Activated naive CD4-positive, alpha-beta T cell treated with anti-CD3 and anti-CD28 coated beads, Interleukin-2, amount 50 U/mL, for 16 hours (primary cell): ENCODE measurements at regions not wholly inside any gene's neighbourhood (a gene's known extent, or its start where the extent isn't known, plus 50 kb on each side); places are given as distances from the start of the nearest gene placed in this dataset.

ENCODE experiments used
- DNase-seq: peaks from one replicate; pipeline ENCODE4 v3.0.0-alpha.2; 2020

DNA sequence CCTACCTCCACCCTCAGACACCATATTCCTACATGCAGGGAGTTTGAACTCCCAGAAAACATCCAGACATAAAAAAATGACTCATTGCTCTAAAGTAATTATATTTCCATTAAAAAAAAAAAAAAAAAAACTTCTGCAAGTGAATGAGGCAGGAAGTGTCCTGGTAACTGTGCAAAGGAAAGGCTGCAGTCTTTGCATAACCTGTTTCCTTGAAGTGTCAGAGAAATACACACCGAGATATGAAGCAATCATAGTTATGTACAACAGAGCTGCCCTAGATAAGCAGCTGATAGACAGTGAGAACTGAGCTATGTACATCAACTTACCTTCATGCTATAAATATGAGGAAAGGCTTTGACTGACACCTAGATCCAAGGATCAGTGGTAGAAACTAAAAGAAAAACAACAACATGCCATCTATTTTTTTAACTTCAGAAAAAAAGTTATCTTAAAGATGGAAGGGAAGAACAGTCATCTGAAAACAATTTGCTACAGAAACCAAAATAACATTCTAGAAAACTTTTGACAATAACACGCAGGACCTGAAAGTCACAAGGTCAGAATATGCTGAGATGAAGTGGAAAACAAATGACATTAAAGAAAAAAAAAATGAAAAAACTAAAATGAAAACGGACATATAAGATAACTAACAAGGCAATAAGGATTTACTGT lies 263.2 kb downstream of the SEC23A start:
- no peak for DNase-seq

DNA sequence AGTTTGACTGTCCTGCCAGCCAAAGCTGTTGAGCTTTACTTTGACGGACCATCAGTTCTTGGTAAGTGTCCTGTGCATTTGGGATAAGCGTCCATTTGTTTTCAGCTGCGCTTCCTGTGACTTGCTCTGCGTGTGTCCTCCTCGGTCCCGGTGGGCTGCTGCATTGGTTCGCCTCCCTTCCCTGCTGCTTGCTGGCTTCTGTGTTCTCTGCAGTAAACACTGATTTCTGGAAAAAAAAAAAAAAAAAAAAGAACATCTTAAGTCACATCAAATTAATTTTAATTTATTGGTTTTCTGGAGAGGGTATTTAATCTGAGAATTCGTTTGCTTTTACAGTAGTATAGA lies 264.1 kb downstream of the SEC23A start:
- DNase-seq = no peak

DNA sequence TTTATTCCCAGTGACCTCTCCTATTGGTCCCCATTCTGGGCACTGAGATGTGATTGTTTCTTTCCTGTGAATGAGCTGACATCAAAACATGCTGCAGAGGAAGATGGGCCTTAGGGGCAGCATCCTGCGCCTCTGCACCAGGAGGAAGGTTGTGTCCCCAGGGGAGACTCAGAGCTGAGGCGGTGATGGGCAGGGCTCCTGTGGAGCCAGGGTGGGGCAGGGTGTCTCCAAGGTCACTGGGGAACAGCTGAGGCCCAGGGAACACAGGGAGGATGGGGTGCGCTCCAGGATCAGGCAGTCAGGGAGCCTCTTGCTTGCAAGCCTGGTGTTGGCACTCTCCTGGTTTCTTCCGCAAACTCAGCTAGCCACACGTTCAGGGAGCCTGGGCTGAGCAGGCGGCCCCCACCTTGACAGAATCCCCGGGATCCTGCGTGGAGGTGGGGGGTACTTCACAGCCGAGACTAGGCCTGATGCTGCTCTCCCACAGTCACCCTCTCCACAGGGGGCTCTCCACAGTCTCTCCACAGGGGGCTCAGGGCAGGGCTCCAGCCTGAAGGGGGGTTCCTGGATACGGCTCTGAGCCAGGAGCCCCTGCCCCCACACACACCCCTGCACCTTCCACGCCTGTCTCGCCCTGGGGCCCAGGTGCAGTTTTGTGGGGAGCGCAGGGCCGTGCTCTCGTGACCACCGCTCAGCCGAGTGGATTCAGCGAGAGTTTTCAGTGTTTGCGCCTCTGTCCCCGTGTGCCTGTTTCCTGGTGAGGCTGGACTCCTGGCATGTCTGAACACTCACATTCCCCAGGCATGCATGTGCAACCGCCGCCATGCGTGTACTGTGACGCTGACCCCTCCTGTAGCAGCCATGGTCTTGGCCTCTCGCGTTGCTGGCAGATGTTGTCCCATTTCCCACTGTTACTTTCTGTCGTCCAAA lies 264.7 kb downstream of the SEC23A start:
- DNase-seq = no peak

DNA sequence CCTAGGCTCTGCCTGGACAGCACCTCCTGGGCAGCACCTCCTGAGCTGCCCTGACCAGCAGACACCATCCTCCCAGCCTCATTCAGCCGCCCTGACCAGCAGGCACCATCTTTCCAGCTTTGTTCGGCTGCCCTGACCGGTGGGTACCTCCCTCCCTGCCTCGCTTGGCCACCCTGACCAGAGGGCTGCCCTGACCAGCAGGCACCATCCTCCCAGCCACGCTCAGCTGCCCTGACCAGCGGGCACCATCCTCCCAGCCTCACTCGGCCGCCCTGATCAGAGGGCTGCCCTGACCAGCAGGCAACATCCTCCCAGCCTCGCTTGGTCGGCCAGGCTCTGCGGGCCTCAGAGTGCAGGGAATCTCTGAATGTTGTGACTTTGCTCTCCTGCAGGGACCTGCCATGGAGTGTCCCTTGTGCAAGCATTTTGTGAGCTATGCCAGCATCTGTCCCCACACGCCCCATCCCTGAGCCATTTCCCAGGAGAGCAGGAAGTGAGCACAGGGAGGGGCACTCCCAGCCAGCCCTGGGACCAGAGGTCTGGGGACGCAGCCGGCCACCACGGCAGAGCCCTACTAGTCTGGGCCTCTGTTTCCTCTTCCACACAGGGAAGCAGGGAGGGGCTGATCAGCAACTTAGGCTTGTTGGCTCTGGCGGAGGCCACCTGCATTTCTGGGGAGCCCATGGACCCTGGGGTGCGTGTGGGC lies 265.5 kb downstream of the SEC23A start:
- no peak for DNase-seq

DNA sequence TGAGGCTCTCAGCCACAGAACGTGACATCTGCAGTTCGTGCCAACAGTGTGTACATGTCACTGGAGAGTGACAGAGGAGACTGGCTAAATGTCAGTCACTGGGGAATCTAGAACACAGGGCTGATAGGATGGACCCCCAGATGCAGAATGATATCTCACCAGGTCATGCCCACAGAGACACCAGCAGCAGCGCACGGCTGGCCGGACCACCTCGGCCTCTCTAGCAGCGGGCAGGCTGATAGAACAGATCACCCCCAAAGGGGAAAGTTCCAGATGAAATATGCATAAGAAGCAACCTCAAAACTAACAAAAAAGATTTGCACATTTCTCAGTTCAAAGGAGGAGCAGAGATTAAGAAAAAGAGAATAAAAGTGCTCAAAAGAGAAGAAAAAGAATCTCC lies 266.5 kb downstream of the SEC23A start:
- DNase-seq = no peak

DNA sequence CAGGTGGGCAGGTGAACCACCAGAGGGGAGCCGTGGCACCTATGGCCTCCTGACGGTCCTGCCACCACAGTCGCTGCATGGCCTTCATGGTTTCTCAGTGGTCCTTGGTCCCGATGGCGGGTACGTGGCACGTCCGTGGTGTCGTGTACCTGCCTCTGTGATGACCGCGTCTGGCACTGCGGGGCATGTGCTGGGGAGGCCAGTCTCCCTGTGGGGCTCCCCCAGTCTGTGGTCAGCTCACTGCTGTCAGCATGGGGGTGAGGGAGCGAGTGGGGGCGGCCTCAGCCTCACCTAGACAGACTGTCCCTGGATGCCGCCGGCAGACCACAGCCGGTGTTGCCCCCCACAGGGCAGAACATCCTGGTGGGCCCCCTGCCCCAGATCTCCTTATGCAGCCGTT lies 267.2 kb downstream of the SEC23A start:
- DNase-seq = no peak

DNA sequence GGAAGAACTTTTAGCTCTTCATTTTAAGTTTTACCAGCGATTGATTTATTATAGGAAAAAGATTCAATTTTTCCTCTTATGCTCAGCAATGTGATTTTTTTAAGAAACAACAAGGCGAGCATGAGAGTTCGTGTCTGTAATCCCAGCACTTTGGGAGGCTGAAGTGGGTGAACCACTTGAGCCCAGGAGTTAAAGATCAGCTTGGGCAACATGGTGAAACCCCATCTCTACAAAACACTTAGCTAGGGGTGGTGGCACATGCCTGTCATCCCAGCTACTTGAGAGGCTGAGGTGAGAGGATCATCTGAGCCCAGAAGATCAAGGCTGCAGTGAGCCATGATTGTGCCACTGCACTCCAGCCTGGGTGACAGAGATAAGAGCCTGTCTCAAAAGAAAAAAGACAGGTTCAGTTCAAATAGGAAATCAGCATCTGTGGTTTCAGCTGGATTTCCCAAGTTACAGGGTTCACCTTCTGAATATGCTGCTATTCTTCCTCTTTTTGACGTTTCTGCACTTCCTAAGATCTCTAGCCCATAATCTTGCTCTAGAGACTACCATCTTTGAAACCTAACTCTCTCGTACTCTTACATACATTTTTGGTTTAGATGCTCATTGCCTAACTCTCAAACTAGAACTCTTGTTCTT lies 274.7 kb downstream of the SEC23A start:
- DNase-seq = no peak

DNA sequence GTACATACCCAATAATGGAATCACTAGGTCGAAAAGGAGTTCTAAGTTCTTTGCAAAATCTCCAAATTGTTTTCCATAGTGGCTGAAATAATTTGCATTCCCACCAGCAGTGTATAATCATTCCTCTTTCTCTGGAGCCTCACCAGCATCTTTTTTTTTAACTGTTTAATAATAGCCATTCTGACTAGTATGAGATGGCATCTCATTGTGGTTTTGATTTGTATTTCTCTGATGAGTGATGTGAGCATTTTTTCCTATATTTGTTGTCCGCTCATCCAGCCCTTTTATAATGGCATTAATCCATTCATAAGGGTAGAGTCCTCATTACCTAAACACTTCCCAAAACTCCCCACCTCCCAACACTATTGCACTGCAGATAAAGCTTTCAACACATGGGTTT lies 278.3 kb downstream of the SEC23A start:
- no peak for DNase-seq

DNA sequence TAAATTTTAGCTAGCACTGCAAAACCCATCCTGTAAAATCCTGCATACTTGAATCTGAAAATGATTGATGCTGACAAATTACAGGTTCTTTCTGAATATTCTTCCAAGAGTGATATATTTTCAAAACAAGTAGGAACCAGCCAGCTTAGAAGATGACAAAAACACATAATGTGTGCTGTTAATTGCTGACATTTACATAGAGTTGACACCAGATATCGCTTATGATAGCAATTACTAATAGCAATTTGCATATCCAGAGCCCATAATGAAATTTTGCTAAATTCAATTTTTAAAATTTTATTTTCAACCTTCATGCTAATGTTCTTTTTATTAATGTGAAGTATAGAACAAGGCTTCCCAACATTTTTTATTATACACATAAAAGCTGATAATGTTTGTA lies 284.5 kb downstream of the SEC23A start:
- no peak for DNase-seq

DNA sequence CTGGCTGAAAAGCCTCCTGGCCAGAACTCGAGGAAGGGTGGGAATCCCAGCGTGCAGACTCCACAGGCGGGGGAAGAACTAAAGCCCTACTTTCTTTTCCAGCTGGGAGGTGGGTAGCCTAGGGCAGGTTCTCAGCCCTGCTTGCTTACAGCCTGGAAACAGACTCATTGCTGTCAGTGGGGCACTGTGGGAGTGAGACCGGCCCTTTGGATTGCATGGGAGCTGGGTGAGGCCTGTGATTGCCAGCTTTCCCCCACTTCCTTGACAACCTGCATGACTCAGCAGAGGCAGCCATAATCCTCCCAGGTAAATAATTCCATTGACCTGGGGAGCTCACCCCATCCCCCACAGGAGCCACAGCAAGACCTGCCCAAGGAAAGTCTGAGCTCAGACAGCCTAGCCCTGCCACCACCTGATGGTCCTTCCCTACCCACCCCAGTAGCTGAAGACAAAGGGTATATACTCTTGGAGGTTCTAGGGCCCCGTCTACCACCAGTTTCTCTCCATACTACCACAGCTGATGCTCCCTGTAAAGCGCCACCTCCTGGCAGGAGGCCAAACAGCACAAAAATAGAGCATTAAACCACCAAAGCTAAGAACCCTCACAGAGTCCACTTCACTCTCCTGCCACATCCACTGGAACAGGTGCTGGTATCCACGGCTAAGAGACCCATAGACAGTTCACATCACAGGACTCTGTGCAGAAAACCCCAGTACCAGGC lies 294.1 kb downstream of the SEC23A start:
- DNase-seq = no peak

DNA sequence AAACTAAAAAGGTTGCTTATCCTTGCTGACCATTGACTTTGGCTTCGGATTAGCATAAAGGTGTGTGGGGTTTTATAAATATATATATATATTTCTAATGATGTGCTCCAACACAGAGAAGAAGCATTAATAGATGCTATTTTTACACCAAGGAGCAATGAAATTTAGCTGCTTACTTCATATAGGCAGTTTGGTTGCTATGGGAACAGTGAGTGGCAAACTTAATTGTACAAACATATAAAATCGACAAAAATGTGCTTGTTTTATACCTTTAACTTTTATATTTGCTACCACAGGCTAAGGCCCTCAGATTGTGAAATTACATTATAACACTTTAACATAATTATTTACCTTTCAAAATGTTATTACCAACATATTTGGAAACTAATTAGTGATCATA lies 303.4 kb downstream of the SEC23A start:
- no peak for DNase-seq

DNA sequence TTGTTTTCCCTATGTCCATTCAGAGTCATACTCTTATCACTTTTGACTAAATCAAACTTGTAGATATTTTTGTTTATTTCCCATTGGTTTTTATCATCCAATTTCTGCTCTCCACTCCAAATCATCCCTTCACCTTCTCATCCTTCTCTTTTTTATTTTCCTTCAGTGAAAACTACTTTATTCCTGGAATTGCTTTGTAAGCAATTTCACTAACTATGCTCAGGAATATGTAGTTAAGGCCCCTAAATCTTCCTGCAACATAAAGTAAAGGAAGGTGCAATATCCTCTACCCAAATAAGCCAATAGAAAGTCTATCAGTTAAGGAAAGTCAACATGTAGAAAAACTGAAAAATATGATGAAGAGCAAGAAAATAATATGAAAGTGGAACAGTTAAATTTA lies 308.4 kb downstream of the SEC23A start:
- DNase-seq = no peak

DNA sequence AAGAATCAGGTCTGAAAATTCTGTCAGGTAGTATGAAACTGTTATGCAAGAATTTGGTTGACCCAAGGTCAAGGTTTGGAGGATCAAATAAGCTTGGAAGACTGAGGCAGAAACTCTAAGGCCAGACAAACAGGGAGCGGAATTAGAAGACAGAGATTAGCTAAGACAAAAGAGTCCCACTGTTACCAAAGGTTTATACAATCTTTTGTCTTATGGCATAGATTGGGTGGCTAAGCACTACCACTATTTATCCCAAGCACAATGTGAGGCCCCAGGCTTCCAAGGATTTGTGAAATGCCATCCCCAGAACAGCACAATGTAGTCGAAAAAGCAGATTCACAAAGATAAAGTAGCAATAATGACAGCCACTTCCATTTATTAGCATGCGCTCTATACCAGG lies 311.2 kb downstream of the SEC23A start:
- no peak for DNase-seq

DNA sequence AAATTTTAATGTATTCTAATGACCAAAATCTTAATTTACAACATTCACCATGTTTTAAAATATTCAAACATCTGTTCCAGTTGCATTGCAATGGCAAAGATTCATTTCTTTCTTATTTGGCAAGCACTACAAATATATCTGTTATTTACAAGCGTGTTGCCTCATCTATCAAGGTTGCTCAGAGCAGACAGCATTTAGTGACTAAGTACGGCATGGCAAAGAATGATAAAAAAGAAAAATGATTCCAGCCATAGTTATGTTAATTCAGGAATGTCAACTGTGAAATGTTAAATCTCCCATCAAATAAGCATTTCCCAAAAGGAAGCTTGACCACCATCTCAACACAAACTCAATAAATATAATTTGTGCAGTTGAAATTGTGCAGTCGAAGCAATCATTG lies 312.1 kb downstream of the SEC23A start:
- no peak for DNase-seq

DNA sequence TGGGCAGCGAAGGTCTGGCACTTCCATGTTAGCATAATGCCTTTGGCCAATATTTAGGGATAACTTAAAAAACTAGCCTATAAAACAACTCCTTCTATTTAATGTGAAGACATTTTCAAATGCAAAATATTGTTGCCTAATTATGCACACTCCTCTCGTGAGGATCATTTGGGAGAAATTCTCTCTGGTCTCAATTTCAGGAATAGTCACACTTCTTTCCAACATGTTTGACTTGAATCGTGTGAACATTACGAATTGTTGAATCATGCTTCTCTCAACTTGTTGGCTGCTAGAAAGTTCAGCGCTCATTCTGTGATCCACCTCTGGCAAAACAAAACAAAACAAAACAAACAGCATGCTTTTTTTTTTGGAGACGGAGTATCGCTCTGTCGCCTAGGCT lies 313.2 kb downstream of the SEC23A start:
- no peak for DNase-seq

DNA sequence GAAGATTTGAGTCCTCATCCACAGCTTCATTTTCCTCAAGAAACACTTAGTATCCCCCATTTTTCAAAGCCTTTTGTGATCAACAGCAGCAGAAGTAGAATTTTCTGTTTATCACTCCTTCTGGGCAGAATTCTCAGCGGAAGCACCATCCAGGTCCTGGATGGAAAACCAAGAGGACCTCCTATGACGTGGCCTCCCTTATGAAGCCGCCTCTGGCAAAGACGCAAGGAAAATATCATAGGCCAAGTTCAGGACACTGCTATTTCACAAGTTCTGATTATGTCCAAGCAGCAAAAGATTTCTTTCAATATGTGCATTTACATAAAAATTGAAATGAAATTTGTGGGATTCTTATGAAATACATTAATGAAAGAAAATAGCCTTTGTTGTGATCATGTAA lies 315.0 kb downstream of the SEC23A start:
- DNase-seq = no peak

DNA sequence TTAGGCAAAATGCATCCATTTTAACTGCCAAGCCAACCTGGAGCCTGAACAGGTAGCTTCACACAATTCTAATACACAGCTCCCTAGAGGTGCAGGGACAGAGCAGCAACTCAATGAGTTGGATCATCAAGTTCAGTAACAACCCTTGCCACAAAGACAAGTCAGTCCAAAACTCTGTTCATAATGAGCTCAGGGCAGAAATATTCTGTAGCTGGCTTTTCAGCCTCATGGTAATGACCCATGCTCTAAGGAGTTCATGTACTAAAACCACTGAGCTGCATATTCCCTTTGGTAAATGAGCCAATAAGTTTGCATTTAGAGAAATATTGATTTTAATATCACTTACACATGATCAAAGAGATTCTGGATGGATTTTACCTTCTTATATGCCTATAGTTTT lies 316.1 kb downstream of the SEC23A start:
- no peak for DNase-seq

DNA sequence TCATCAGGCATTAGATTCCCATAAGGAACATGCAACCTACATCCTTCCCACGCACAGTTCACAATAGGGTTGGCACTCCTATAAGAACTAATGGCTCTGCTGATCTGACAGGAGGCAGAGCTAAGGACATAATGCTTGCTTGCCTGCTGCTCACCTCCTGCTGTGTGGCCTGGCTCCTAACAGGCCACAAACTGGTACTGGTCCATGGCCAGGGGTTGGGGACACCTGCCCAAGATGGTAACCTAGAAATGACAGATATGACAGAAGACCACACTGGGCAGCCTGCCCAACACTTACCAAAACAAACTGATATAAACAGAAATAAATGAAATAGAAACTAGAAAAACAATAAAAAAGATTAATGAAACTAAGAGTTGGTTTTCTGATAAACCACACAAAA lies 325.6 kb downstream of the SEC23A start:
- DNase-seq = no peak

DNA sequence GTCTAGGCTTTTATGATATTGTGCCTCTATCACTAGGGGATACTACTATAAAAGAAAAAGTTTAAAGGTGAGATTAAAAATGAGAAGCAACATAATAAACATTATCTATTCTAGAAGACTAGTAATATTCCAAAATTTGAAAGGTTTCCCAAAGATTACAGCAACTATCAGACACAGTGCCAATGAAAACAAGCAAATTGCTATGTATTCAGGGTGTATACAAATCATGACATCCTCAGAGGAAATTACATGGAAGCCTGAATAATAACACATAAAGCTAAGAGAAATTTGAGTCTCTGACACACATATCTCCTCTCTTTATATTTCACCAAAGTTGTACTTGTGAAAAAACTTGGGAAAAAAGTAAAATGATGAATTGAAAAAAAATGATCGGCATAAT lies 327.0 kb downstream of the SEC23A start:
- DNase-seq = no peak

DNA sequence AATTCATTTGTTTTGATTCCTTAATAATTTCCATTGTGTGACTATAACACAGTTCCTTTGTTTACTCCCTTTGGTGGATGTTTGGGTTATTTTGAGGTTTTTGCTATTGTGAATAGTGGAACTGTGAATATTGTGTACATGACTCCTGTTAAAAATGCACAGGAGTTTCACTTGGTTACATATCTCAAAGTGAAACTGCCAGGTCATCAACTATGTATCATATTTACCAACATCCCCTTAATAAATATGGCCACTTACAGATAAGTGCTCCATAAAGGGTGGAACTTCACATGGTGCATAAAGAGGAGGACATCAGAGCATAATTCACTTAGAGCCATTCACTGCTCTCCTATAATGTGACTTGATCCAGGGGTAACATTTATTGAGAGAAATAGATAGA lies 328.9 kb downstream of the SEC23A start:
- no peak for DNase-seq

DNA sequence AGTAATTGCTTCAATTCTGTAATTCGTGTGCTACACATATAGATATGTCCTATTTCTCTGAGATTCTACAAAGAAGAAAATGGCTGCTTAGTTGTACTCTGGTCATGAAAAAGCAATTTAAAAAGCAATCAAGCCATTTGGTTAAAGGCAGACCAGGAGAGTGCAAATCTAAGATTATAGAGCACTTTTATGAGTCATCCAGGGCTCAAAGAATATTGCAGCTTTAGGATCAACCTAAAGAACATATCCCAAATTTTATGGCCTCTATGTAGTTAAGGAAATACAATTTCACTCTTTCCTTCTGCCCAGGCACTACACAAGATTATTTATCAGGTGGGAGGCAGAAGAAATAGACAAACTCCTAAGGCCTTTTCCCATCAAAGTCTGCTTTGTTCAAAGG lies 332.8 kb downstream of the SEC23A start:
- no peak for DNase-seq

DNA sequence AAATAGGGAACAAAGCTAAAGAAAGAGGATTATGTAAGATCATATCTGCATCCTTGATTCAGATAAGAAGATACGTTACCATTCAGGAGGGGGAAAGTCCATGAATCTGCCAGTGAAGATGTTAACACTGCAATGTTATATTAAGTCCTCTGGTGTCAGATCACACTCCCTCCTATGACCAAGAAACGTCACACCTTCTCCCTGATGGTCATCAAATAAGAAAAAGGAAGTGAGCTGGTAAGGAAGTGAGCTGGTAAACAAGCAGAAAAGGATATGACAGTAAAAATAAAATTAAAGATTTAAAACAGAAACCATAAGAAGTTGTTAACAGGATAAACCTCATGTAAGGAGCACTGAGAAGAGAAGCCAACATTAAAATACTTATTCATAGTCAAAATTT lies 340.2 kb downstream of the SEC23A start:
- no peak for DNase-seq

DNA sequence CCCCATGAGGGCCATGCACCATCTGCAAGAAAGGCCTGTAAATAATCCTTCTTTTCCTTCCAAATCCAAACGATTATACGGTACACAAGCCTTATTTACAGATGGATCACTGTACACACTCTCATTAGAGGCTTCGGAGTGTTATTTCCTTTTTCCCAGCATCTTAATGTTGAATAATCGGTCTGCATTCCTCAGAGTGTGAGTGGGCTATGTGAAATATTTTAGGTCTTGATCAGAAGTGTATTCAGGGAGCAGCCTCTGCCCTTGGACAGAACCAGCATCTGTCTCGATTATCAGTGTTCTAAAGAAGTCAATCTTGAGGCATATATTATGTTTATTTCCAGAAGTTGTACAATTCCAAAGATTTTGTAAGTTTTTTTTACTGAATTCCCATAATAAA lies 340.6 kb downstream of the SEC23A start:
- DNase-seq = no peak
